ENCODE measurements at regions not wholly inside any gene's neighbourhood (a gene's known extent, or its start where the extent isn't known, plus 50 kb on each side); places are given as distances from the start of the nearest gene placed in this dataset.

- H4K91ac ChIP-seq (replicated peaks; ENCODE audit: insufficient read length, low read length): no peak overlapping the region
Observed at GRCh38 chr5:57663466-57663865, 180.9 kb upstream of the ACTBL2 start.

More at GRCh38 chr5:57663466-57663865, 180.9 kb upstream of the ACTBL2 start:
- no peak overlapping the region for H3K9ac ChIP-seq (replicated peaks in 1 of 4; ENCODE audit: extremely low read depth in 1 of 4, low read depth in 3 of 4, low read length in 3 of 4)
- no peaks in the 10 kb centered on the region for H4K20me1 ChIP-seq (replicated peaks in 1 of 2; ENCODE audit: control insufficient read depth in 1 of 2, insufficient read depth in 2 of 2, low read length in 2 of 2)
- H2AFZ ChIP-seq (ENCODE audit: low read length): no peak overlapping the region
- no peak overlapping the region for H4K8ac ChIP-seq (ENCODE audit: extremely low read depth, insufficient read depth, low read length)
- H4K5ac ChIP-seq (ENCODE audit: insufficient read length, low read depth, low read length): no peak overlapping the region
- FAIRE-seq (peak; percentile 71), DNase-seq (ENCODE audit: low read depth in 1 of 2, low spot score in 2 of 2) (no peak)
- no peak overlapping the region for H2BK120ac ChIP-seq (replicated peaks; ENCODE audit: low read depth, low read length)
- ChIA-PET CTCF (ENCODE audit: partially characterized antibody) (interaction anchor here (3.4 kb wide), 1 partner anchor 13 kb away, joined by 13 read pairs; no protein-coding TSS in a partner anchor), POLR2A (ENCODE audit: partially characterized antibody) (no interaction called here)
- H2BK5ac ChIP-seq (ENCODE audit: low read depth, low read length): no peak overlapping the region
- no peak overlapping the region for H2BK20ac ChIP-seq (ENCODE audit: low read length)
- H3K9me3 ChIP-seq (ENCODE audit: insufficient read depth in 2 of 2, low read depth in 1 of 2, low read length in 1 of 2): no peaks in the 10 kb centered on the region
- H3K4ac ChIP-seq (replicated peaks; ENCODE audit: insufficient read length, low read depth, low read length): no peak overlapping the region
- H3K14ac ChIP-seq (ENCODE audit: insufficient read length): no peak overlapping the region
- no peak overlapping the region for H3K27ac ChIP-seq (ENCODE audit: low read depth, low read length)
- TF ChIP-seq POU5F1 (IDR thresholded peaks at IDR 0.05; ENCODE audit: low read depth, low read length) (no peak), BRCA1 (IDR thresholded peaks at IDR 0.05; ENCODE audit: low read depth, low read length) (no peak), EP300 (IDR thresholded peaks at IDR 0.05; ENCODE audit: borderline replicate concordance in 1 of 2, low read depth in 2 of 2, low read length in 2 of 2) (no peak), HDAC2 (IDR thresholded peaks at IDR 0.05; ENCODE audit: borderline replicate concordance in 1 of 2, low read depth in 2 of 2, low read length in 2 of 2) (no peak), ASH2L (IDR thresholded peaks at IDR 0.05; ENCODE audit: low read length) (no peak), RNF2 (IDR thresholded peaks at IDR 0.05; ENCODE audit: borderline replicate concordance, low read depth, low read length, missing control alignments, poor library complexity, severe bottlenecking) (no peak), HDAC6 (IDR thresholded peaks at IDR 0.05; ENCODE audit: low read depth, low read length) (no peak), POLR2A (IDR thresholded peaks at IDR 0.05; ENCODE audit: control extremely low read depth in 1 of 2, low read depth in 2 of 2, low read length in 2 of 2) (no peak), GABPA (IDR thresholded peaks at IDR 0.05; ENCODE audit: borderline replicate concordance, insufficient read depth, low read length) (no peak), RAD21 (IDR thresholded peaks at IDR 0.05 in 1 of 2, conservative IDR thresholded peaks at IDR 0.05 in 1 of 2; ENCODE audit: low read depth in 2 of 2, low read length in 2 of 2) (no peak), ZNF274 (IDR thresholded peaks at IDR 0.05; ENCODE audit: borderline replicate concordance, extremely low read depth, low read length) (no peak), KDM1A (IDR thresholded peaks at IDR 0.05; ENCODE audit: borderline replicate concordance, low read length) (no peak), CHD2 (IDR thresholded peaks at IDR 0.05; ENCODE audit: low read length) (no peak), BCL11A (IDR thresholded peaks at IDR 0.05; ENCODE audit: low read depth in 2 of 2, low read length in 2 of 2) (no peak)
- no peak overlapping the region for H2BK12ac ChIP-seq (ENCODE audit: low read depth, low read length)
- no peaks in the 10 kb centered on the region for H3K27me3 ChIP-seq (replicated peaks in 1 of 4; ENCODE audit: control insufficient read depth in 3 of 4, extremely low read depth in 1 of 4, insufficient read depth in 3 of 4, low read length in 3 of 4)
- no peaks in the 10 kb centered on the region for H3K79me1 ChIP-seq (ENCODE audit: low read depth, low read length)
- H3K18ac ChIP-seq (ENCODE audit: extremely low read depth, low read length): no peak overlapping the region
- no peak overlapping the region for H3K56ac ChIP-seq (replicated peaks; ENCODE audit: insufficient read length, low read depth, low read length)
- H3K79me2 ChIP-seq (ENCODE audit: control insufficient read depth in 1 of 2, insufficient read depth in 2 of 2, low read length in 2 of 2): no peaks in the 10 kb centered on the region
- H3K23me2 ChIP-seq (ENCODE audit: low read depth, low read length): no peaks in the 10 kb centered on the region
- H3K4me2 ChIP-seq (ENCODE audit: insufficient read depth in 1 of 2, low read depth in 2 of 2, low read length in 2 of 2): no peak overlapping the region
- H2AK5ac ChIP-seq (ENCODE audit: low read depth, low read length): no peak overlapping the region
- H3K4me3 ChIP-seq (ENCODE audit: extremely low read depth in 1 of 4, insufficient read depth in 2 of 4, low read depth in 3 of 4, low read length in 4 of 4): no peak overlapping the region
- H3K23ac ChIP-seq (ENCODE audit: insufficient read length): no peak overlapping the region
- H3K4me1 ChIP-seq (replicated peaks in 1 of 4; ENCODE audit: control insufficient read depth in 3 of 4, insufficient read depth in 4 of 4, low read length in 3 of 4): peaks cover 0 to 5% (median 0%) of the 10 kb centered on the region in 4 experiments; a peak in 1 of 7 replicates
- 84% methylated on average over 2 of the region's 2 CpGs; no CpG with 5 or more reads in 1 of the 2 experiments for WGBS, 2 experiments (ENCODE audit: extremely low coverage in 1 of 2, insufficient coverage in 1 of 2, insufficient read length in 1 of 2, insufficient replicate concordance in 2 of 2, low coverage in 1 of 2, low lambda C conversion rate in 2 of 2, missing lambda C conversion rate in 1 of 2)
- H3K36me3 ChIP-seq (ENCODE audit: control insufficient read depth in 2 of 4, insufficient read depth in 4 of 4, low read length in 3 of 4): no peaks in the 10 kb centered on the region
- no peak overlapping the region for H2BK15ac ChIP-seq (ENCODE audit: low read length)

All from H1 (cell line).